G401.6 (cell line): ENCODE measurements at regions not wholly inside any gene's neighbourhood (a gene's known extent, or its start where the extent isn't known, plus 50 kb on each side); places are given as distances from the start of the nearest gene placed in this dataset.
"Not testable (repeated sequence)": the region's sequence is repeated elsewhere in the genome, so short reads cannot be mapped to it uniquely, and the experiment has no call there.

ENCODE experiments used
- FAIRE-seq: peaks from 2 replicates; lab custom pipeline; 2012; peaks lifted over from hg19 to GRCh38; lab: Jason Lieb, UNC

- FAIRE-seq: no peak
Measured at GRCh38 chr9:129561594-129562281, 59.2 kb downstream of the C9orf50 start.

DNA sequence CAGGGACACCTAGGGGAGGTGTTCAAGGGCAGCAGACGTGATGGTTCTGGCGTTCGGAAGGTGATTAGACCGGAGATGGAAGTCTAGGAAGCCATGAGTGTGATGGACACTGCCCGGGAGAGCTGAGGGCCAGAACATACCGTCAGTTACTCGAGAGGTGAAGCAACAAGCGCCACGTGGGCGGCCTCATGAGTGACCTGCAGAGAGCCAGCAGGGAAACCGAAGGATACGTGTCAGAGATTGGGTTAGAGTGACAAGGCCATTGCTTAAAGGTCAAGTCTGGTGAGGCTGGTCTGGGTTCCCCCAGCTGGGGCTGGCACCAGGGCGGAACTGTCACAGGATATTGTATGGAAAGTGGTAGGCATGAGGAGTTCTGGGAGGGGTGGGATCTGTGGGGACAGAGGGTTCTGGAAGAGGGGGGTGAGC lies 60.0 kb downstream of the C9orf50 start:
- no peak for FAIRE-seq

DNA sequence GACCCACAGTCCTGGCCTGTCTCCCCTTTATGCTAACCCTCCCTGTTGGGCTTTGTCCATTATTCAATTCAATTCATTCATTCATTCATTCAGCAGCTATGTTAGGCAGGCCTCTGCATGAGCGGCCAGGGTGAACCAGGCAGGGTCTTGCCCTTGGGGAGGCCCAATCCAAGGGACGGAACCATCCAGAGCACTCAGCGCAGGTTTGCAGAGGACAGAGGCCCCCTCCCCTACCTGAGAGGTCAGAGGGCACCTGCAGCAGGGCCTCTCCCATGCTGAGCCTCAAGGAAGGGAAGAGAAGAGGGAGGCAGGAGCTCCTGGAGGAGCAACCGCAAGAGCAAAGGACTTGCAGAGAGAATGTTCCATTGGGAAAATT lies 61.4 kb downstream of the C9orf50 start:
- FAIRE-seq: no peak

DNA sequence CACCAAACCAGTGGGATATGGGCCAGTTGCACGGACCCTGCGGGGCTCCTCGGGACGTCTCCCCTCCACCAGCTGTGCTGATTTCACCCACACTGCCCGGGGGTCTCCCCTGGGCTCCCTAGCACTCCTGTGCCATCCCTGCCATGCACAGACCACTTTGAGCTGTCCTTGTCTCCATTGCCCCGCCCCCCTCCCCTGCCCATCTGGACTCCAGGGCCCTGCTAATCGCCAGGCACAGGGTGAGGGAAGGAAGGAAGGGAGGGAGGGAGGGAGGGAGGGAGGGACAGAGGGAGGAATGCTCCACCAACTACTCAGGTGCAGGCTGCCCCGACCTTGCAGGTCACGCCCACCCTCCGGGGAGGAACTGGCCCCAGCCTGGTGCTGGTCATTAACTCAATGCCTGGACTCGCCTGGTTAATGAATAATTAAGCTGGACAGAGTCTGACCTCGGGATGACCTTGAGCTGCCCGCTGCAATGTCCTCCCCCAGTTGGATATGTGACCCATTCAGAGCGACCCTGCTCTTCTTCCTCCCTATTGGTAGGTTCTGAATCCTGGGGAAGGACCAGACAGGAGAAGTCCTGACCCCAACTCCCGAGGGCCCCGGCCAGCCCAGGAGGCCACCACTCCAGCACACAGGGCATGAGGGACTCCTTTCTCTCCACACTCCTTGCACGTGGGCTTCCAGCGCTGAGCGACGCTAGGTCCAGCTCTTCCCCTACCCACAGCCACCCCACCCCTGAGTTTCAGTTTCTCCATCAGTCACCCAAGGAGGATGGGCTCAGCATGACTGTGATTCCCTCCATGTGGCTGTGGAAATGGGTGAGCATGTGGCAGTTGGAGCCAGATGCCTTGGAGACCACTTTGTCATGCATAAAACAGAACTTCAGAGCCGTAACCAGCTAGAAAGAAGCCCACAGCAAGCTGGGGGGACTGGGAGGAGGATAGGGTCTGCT lies 62.1 kb downstream of the C9orf50 start:
- no peak for FAIRE-seq

- no peak for FAIRE-seq
Measured at GRCh38 chr9:129558063-129558550, 62.8 kb downstream of the C9orf50 start.

GRCh38 chr9:129557192-129558036 lies 63.5 kb downstream of the C9orf50 start:
- peak; percentile 97 for FAIRE-seq

GRCh38 chr9:129556491-129557191 lies 64.3 kb downstream of the C9orf50 start:
- peak; percentile 44 for FAIRE-seq

DNA sequence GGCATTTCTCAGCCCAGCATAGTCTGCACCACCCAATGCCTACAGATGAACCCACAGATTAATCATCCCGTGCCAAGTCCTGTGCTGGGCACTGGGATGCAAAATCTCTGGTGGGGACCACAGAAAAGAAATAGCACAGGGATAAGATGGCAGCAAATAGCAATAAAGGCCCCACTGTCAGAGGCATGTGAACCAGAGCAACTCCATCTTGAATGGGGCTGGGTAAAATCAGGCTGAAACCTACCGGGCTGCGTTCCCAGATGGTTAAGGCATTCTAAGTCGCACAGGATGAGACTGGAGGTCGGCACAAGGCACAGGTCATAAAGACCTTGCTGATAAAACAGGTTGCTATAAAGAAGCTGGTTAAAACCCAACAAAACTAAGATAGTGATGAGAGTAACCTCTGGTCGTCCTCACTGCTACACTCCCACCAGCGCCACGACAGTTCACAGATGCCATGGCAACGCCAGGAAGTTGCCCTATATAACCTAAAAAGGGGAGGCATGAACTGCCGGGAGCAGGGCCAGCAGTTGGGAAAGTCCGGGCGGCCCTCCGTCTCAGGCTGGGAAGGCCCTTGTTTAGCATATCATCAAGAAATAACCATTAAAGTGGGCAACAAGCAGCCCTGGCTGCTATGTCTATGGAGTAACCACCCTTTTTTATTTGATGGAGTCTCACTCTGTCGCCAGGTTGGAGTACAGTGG lies 65.2 kb downstream of the C9orf50 start:
- no peak for FAIRE-seq

- FAIRE-seq: no peak
Measured at GRCh38 chr9:129554649-129555048, 66.3 kb downstream of the C9orf50 start.

GRCh38 chr9:129553277-129553676 lies 67.6 kb downstream of the C9orf50 start:
- no peak for FAIRE-seq

- no peak for FAIRE-seq
Measured at GRCh38 chr9:129552064-129552463, 68.8 kb downstream of the C9orf50 start.

DNA sequence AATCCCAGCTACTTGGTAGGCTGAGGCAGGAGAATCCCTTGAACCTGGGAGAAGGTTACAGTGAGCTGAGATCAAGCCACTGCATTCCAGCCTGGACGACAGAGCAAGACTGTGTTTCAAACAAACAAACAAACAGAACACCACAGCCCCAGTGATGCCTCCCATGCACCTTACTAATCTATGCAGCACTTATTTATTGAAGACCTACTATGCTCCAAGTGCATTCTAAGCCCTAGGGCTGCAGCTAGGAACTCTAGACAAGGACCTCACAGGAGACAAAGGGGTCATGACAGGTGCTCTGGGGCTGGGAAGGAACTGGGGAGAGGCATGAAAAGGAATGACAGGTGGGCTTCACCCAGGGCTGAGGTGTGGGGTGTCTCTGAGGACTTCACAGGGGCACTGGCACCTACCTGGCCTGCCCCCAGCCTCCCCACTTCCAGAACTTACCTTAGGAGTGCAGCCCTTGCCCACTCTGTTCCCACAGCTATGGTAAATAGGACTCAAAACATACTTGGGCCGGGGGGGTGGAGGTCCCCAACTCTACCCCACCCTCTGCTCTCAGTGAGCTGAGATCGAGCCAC lies 69.4 kb downstream of the C9orf50 start:
- FAIRE-seq: no peak

DNA sequence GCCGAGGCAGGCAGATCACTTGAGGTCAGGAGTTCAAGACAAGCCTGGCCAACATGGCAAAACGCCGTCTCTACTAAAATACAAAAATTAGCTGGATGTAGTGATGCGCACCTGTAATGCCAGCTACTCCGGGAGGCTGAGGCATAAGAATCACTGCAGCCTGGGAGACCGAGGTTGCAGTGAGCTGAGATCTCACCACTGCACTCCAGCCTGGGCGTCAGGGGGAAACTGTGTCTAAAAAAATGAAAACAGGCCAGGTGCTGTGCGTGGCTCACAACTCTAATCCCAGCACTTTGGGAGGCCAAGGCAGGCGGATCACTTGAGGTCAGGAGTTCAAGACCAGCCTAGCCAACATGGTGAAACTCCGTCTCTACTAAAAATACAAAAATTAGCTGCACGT lies 69.9 kb downstream of the C9orf50 start:
- FAIRE-seq: not testable (repeated sequence)

- no peak for FAIRE-seq
Measured at GRCh38 chr9:129550199-129550839, 70.6 kb downstream of the C9orf50 start.

DNA sequence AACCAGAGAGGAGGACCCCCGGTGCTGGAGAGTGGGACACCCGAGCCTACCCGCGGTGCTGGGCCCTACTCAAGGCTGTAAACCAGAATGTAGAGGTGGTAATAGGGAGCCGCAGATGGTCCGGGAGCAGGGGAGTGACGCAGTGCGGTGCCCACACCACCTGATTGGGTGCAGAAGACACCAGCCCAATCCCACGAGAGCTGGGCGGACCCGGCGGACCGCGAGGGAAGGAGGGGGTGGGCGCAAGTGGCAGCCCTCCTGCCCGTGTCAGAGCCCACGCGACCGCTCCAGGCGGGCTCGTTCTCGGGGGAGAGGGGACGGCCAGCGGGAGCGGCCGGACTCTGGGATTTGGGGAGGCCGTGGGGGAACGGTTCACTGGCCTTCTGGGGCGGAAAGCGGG lies 71.2 kb downstream of the C9orf50 start:
- no peak for FAIRE-seq

DNA sequence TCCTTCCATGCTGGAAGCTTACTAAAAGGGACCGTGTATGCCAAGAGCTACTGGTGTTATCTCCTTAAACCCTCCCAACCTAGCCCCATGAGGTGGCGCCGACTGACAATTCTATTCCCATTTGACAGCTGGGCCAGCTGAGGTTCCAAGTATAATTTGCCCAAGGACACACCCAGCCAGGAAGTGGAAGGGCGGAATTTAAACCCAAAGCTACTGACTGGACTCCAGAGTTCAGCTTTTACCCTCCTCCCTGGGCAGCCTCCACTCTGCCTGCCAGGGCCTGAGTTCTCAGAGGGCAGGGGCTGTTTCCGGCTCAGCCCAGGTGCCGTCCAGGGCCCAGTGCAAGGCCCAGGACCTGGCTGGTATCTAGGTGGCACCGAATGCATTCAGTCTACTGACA lies 71.8 kb downstream of the C9orf50 start:
- no peak for FAIRE-seq

DNA sequence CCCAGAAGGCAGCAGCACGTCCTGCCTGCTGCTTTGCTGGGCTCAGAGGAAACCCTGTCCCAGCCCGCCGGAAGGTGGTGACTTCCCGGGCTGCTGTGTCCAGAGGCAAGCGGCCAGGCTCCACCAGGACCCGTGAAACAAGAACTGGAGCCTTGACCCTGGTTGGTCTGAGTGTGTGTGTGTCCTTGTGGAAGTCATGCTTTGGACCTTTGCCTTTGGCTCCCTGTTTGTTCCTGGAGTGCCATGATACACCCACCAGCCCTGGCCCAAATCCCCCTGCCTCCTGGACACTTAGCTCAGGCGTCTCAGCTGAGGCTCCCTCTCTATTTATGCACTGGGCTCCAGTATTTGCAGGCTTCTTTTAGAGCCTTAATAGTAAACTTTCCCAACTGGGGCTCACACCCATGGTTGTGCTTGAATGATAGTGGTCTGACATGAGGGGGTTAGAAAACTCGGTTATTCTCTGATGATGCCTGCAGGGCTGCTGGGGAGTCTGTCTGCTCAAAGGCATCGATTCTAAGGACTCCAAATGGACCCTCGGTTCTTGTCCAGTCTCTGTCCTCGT lies 72.2 kb downstream of the C9orf50 start:
- FAIRE-seq: no peak

- FAIRE-seq: no peak
Measured at GRCh38 chr9:129547869-129548570, 72.9 kb downstream of the C9orf50 start.

- no peak for FAIRE-seq
Measured at GRCh38 chr9:129547063-129547462, 73.8 kb downstream of the C9orf50 start.
